ENCODE measurements at regions not wholly inside any gene's neighbourhood (a gene's known extent, or its start where the extent isn't known, plus 50 kb on each side); places are given as distances from the start of the nearest gene placed in this dataset.

- TF ChIP-seq CTCF (IDR thresholded peaks at IDR 0.05), result no peak
- TF ChIP-seq EZH2 (IDR thresholded peaks at IDR 0.05), result no peak
Measured at GRCh38 chrX:137290011-137290410, 256.2 kb upstream of the GPR101 start.
